ENCODE measurements at regions not wholly inside any gene's neighbourhood (a gene's known extent, or its start where the extent isn't known, plus 50 kb on each side); places are given as distances from the start of the nearest gene placed in this dataset.
A peak's percentile ranks its signal among the peaks of the same experiment; 100 is the strongest.

- TF ChIP-seq CTCF (IDR thresholded peaks at IDR 0.05) = peak; percentile 45 to 61 (median 50)
- TF ChIP-seq POLR2A (IDR thresholded peaks at IDR 0.05) = no peak
Measured at GRCh38 chr6:168132531-168133167, 53.6 kb upstream of the FRMD1 start.

All from testis (tissue), 2 donors.